ENCODE measurements at regions not wholly inside any gene's neighbourhood (a gene's known extent, or its start where the extent isn't known, plus 50 kb on each side); places are given as distances from the start of the nearest gene placed in this dataset.

GRCh38 chr4:62531731-62532130 is 1331.6 kb downstream of the ADGRL3 start:
- no peak overlapping the region for H4K91ac ChIP-seq (ENCODE audit: insufficient read depth, low read depth, low read length)
- POLR2A ChIA-PET (ENCODE audit: unreplicated experiment) = no interaction called here
- WGBS, 2 experiments (ENCODE audit: extremely low coverage in 2 of 2, insufficient read length in 1 of 2) = 40% methylated on average over 1 of the region's 1 CpG; no CpG with 5 or more reads in 1 of the 2 experiments
- H3K23ac ChIP-seq (ENCODE audit: low read depth, low read length) = no peak overlapping the region
- no peak overlapping the region for H2BK120ac ChIP-seq (ENCODE audit: low read depth, low read length)
- ATAC-seq (ENCODE audit: low read depth) (no peak), DNase-seq (no peak)
- H3K14ac ChIP-seq (replicated peaks; ENCODE audit: low read depth, low read length) = no peak overlapping the region
- CTCF ChIA-PET = no interaction called here
- intact Hi-C loops (cut with micrococcal nuclease) (no loop called here), in situ Hi-C loops (cut with MboI; ENCODE audit: low sequenced_read_pairs) (no loop called here), dilution Hi-C loops (cut with HindIII; ENCODE audit: low sequenced_read_pairs, unreplicated experiment) (no loop called here)
- no peak overlapping the region for H3K27ac ChIP-seq (ENCODE audit: insufficient read depth, low read length)
- H3K9me3 ChIP-seq (ENCODE audit: control insufficient read depth, insufficient read depth, low read length) = peaks cover 2% of the 10 kb centered on the region; the same call in 1 of the 2 replicates
- no peaks in the 10 kb centered on the region for H4K20me1 ChIP-seq (ENCODE audit: insufficient read depth, low read length)
- TF ChIP-seq NFE2L2 (IDR thresholded peaks at IDR 0.05; ENCODE audit: low read depth, low read length) = no peak
- H3K79me1 ChIP-seq (ENCODE audit: low read depth in 1 of 2, low read length in 2 of 2) = no peaks in the 10 kb centered on the region
- H3K4me1 ChIP-seq (ENCODE audit: control insufficient read depth, insufficient read depth, low read length) = no peaks in the 10 kb centered on the region
- H2BK5ac ChIP-seq (ENCODE audit: low read depth, low read length, poor library complexity, severe bottlenecking) = no peak overlapping the region
- H2AK5ac ChIP-seq (ENCODE audit: low read depth, low read length) = no peak overlapping the region
- no TSS peak for BruUV-seq (replicated peaks)
- H4K8ac ChIP-seq (ENCODE audit: low read depth in 2 of 2, low read length in 2 of 2) = no peak overlapping the region
- H3K36me3 ChIP-seq (ENCODE audit: control insufficient read depth, insufficient read depth, low read length) = no peaks in the 10 kb centered on the region
- no peak overlapping the region for H2BK20ac ChIP-seq (ENCODE audit: low read depth, low read length)
- H2AFZ ChIP-seq (replicated peaks; ENCODE audit: low read length, poor library complexity) = no peak overlapping the region
- H3K56ac ChIP-seq (ENCODE audit: extremely low read depth, insufficient read depth, low read length) = no peak overlapping the region
- H3K18ac ChIP-seq (ENCODE audit: low read depth, low read length) = no peak overlapping the region
- no peak overlapping the region for H4K5ac ChIP-seq (ENCODE audit: low read depth, low read length)
- H3K4me2 ChIP-seq (ENCODE audit: low read depth, low read length) = no peak overlapping the region
- H2BK15ac ChIP-seq (ENCODE audit: low read depth, low read length) = no peak overlapping the region
- no peak overlapping the region for H2AK9ac ChIP-seq (replicated peaks; ENCODE audit: low read depth, low read length, poor library complexity)
- H3K9me1 ChIP-seq (ENCODE audit: insufficient read depth, low read length) = no peaks in the 10 kb centered on the region
- H3K9ac ChIP-seq (ENCODE audit: low read depth, low read length) = no peak overlapping the region
- H3K4me3 ChIP-seq (ENCODE audit: insufficient read depth, low read depth, low read length) = no peak overlapping the region
- no peak overlapping the region for H3K4ac ChIP-seq (ENCODE audit: low read depth, low read length)
- no peaks in the 10 kb centered on the region for H3K27me3 ChIP-seq (ENCODE audit: control insufficient read depth, insufficient read depth, low read length)

Measured in IMR-90 (cell line).